ENCODE measurements at regions not wholly inside any gene's neighbourhood (a gene's known extent, or its start where the extent isn't known, plus 50 kb on each side); places are given as distances from the start of the nearest gene placed in this dataset.
A peak's percentile ranks its signal among the peaks of the same experiment; 100 is the strongest.

DNA sequence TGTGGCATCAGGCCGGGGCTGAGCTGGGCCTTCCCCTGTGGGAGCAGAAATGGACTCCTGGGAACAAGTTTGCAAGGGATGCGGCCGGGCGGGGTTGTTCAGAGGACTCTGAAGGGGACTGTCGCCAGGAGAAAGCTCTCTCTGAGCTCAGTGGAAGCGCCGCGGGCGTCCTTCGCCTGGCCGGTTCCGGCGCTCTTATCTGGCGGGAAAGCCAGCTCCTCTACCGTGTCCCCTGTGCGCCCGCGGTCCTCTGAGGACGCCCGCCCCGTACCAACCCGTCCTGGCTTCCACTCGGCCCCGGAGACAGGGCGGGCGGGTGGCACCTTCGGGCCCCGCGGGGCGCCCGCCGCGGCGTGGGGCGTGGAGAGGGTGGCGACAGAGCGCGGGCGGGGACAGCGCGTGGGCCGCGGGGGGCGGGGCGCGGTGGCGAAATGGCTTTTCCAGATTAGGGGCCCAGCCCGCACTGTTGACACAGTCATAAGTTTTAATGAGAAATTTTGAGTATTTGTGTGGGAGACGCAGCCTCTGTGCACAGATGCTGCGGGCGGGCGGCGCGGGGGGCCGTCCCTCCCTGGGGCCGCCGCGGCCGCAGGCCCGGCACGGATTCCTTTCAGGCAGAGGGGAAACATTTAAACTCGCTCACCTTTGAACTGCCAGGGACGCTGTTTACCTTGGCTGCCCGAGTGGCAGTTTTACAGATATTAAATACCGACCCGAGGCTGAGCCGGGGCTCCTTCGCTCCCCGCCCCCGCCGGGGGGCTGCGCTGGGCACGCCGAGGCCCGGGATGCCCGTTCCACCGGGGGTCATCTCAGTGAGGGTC, 70.2 kb downstream of the FOXD2 start:
- Histone ChIP-seq H3K36me3 (ENCODE audit: low read depth, low read length) (no peaks in the 10 kb centered on the region), H3K9me2 (replicated peaks; ENCODE audit: low read length) (no peaks in the 10 kb centered on the region), H3K27ac (ENCODE audit: low read length) (no peak overlapping the region), H3K9me3 (ENCODE audit: low read length) (no peaks in the 10 kb centered on the region), H3K4me2 (ENCODE audit: low read length) (peak overlapping the region; percentile 97), H3F3A (ENCODE audit: low read length, unreplicated experiment) (no peaks in the 10 kb centered on the region), H3K9ac (ENCODE audit: low read length) (no peak overlapping the region), H4K20me1 (ENCODE audit: low read length) (no peaks in the 10 kb centered on the region), H2AFZ (ENCODE audit: low read length) (peak overlapping the region; percentile 83), H3K27me3 (ENCODE audit: low read length) (peaks cover 59% of the 10 kb centered on the region), H3K79me2 (ENCODE audit: low read length) (no peaks in the 10 kb centered on the region), H3K4me3 (ENCODE audit: low read length) (peak overlapping the region; percentile 70), H3K4me1 (ENCODE audit: insufficient read depth, low read length) (peaks cover 4% of the 10 kb centered on the region; the same call in 1 of the 2 replicates)
- ATAC-seq (peak; percentile 57), DNase-seq (peak; percentile 22)
- ChIA-PET CTCF (no interaction called here), POLR2A (ENCODE audit: unreplicated experiment) (no interaction called here)
- BruUV-seq (replicated peaks), result no TSS peak
- no peak for TF ChIP-seq CTCF (conservative IDR thresholded peaks at IDR 0.05; ENCODE audit: low read depth, low read length)
- TF ChIP-seq EZH2 (IDR thresholded peaks at IDR 0.05; ENCODE audit: low read length, unreplicated experiment), result peak; percentile 92
- TF ChIP-seq EZH2phosphoT487 (IDR thresholded peaks at IDR 0.05; ENCODE audit: borderline replicate concordance, low read length), result peak; percentile 75; the same call in 1 of the 2 replicates
- intact Hi-C loops (cut with micrococcal nuclease), result no loop called here

DNA sequence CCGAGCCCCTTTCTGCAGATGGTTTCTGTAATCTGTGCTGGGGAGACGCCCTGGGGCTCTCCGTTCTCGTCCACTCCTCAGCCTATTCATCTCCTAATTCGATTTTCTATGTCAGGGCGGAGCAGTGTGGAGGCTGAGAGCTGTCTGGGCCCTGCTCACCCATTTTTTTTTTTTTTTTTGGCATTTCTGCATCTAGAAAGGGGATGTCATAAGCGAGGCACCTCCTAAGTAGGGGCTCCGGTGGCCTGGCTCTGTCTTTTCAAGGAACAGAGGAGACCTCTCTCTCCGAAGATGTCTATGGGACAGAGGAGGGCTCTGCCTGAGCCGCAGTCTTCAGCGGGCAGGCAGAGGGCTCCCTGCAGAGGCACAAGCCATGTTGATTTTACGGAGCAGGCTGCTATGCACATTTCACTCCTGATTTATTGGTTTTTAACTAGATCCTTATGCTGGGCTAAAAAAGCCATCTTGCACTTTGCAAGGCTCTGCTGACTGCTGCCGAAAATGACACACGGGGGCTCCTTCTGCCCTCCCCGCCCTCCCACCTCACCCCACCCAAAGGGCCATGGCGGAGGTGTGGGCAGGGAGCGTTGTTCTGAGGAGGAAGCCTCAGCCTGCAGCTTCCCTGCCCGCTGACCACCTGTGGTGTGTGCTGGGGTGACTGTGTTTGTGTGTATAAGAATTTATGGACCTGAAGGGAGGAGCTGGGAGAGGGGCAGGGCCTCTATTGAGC, 71.0 kb downstream of the FOXD2 start:
- Histone ChIP-seq H3K36me3 (ENCODE audit: low read depth, low read length) (no peaks in the 10 kb centered on the region), H3K27ac (ENCODE audit: low read length) (no peak overlapping the region), H3K9ac (ENCODE audit: low read length) (no peak overlapping the region), H3K79me2 (ENCODE audit: low read length) (no peaks in the 10 kb centered on the region), H3K4me1 (ENCODE audit: insufficient read depth, low read length) (peaks cover 4% of the 10 kb centered on the region; the same call in 1 of the 2 replicates), H3K9me2 (replicated peaks; ENCODE audit: low read length) (no peaks in the 10 kb centered on the region), H3F3A (ENCODE audit: low read length, unreplicated experiment) (no peaks in the 10 kb centered on the region), H3K4me2 (ENCODE audit: low read length) (peak overlapping the region; percentile 97), H2AFZ (ENCODE audit: low read length) (peak overlapping the region; percentile 83), H3K27me3 (ENCODE audit: low read length) (peaks cover 59% of the 10 kb centered on the region), H3K9me3 (ENCODE audit: low read length) (no peaks in the 10 kb centered on the region), H4K20me1 (ENCODE audit: low read length) (no peaks in the 10 kb centered on the region), H3K4me3 (ENCODE audit: low read length) (peak overlapping the region; percentile 70)
- TF ChIP-seq CTCF (conservative IDR thresholded peaks at IDR 0.05; ENCODE audit: low read depth, low read length) (no peak), EZH2 (IDR thresholded peaks at IDR 0.05; ENCODE audit: low read length, unreplicated experiment) (no peak), EZH2phosphoT487 (IDR thresholded peaks at IDR 0.05; ENCODE audit: borderline replicate concordance, low read length) (0 out of 2 replicates have a peak, but pooled peaks have one; percentile 6)
- intact Hi-C loops (cut with micrococcal nuclease), result no loop called here
- no peak for DNase-seq
- BruUV-seq (replicated peaks), result no TSS peak
- ATAC-seq, result peak; percentile 39
- ChIA-PET CTCF (no interaction called here), POLR2A (ENCODE audit: unreplicated experiment) (no interaction called here)
